ENCODE measurements at regions not wholly inside any gene's neighbourhood (a gene's known extent, or its start where the extent isn't known, plus 50 kb on each side); places are given as distances from the start of the nearest gene placed in this dataset.

DNA sequence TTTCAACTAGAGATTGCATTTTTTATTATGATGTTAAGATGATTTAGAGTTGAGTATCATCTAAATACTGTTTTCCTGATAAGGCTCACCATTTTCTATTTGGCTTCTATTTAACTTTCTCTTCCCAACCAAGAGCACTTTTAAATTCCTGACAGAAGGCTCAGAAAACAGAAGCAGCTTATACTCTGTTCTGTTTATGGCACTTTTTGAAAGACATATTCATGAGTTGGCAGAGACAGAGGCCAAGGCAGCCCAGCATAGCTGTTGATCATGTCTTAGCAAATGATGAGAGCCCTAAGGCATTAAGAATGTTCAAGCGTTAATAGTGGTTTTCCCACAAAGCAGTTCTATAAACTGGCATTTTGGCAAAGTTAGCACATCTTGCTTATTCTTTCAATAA is 330.3 kb downstream of the TRAM1L1 start:
- WGBS, 2 donors = 87 to 93% methylated on average over 1 of the region's 1 CpG
- no peak for ATAC-seq (ENCODE audit: insufficient read depth, low FRiP score)
- Histone ChIP-seq H3K4me1 (ENCODE audit: control insufficient read depth in 5 of 5, insufficient read depth in 5 of 5, low read length in 5 of 5) (no peaks in the 10 kb centered on the region), H3K27me3 (ENCODE audit: control insufficient read depth in 3 of 3, insufficient read depth in 3 of 3, low read length in 2 of 3) (no peaks in the 10 kb centered on the region), H3K4me3 (no peak overlapping the region), H3K9me3 (ENCODE audit: control insufficient read depth in 4 of 4, insufficient read depth in 3 of 4, low read length in 3 of 4) (no peaks in the 10 kb centered on the region), H3K9ac (ENCODE audit: insufficient read depth in 1 of 2, low read length in 2 of 2) (no peak overlapping the region), H3K27ac (ENCODE audit: low read depth in 1 of 2, low read length in 1 of 2) (no peak overlapping the region), H3K36me3 (ENCODE audit: control insufficient read depth in 4 of 4, insufficient read depth in 4 of 4, low read length in 4 of 4) (no peaks in the 10 kb centered on the region)
- TF ChIP-seq, protein P1, sequence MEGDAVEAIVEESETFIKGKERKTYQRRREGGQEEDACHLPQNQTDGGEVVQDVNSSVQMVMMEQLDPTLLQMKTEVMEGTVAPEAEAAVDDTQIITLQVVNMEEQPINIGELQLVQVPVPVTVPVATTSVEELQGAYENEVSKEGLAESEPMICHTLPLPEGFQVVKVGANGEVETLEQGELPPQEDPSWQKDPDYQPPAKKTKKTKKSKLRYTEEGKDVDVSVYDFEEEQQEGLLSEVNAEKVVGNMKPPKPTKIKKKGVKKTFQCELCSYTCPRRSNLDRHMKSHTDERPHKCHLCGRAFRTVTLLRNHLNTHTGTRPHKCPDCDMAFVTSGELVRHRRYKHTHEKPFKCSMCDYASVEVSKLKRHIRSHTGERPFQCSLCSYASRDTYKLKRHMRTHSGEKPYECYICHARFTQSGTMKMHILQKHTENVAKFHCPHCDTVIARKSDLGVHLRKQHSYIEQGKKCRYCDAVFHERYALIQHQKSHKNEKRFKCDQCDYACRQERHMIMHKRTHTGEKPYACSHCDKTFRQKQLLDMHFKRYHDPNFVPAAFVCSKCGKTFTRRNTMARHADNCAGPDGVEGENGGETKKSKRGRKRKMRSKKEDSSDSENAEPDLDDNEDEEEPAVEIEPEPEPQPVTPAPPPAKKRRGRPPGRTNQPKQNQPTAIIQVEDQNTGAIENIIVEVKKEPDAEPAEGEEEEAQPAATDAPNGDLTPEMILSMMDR (IDR thresholded peaks at IDR 0.05; ENCODE audit: control extremely low read depth, extremely low read depth) = no peak
- DNase-seq = no peak

DNA sequence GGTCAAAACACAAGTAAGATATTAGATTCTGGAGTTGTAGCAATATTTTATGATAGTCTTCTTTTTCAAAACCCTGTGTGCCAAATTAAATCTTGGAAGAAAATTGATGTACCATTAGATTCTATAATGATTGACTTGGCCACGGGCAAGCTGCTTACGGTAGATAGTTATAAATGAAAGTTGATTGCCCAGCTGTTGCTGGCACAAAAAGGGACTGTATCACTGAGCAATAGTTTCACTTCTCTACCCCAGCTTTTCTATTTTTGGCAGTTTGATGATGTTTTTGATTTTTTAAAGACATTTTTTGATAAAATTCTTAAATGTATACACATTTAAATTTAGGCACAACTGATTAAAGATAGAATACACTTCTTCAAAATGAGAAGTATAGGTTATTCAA is 333.3 kb downstream of the TRAM1L1 start:
- Histone ChIP-seq H3K4me3 (no peak overlapping the region), H3K4me1 (ENCODE audit: control insufficient read depth in 5 of 5, insufficient read depth in 5 of 5, low read length in 5 of 5) (no peaks in the 10 kb centered on the region), H3K9ac (ENCODE audit: insufficient read depth in 1 of 2, low read length in 2 of 2) (no peak overlapping the region), H3K36me3 (ENCODE audit: control insufficient read depth in 4 of 4, insufficient read depth in 4 of 4, low read length in 4 of 4) (no peaks in the 10 kb centered on the region), H3K27ac (ENCODE audit: low read depth in 1 of 2, low read length in 1 of 2) (no peak overlapping the region), H3K27me3 (ENCODE audit: control insufficient read depth in 3 of 3, insufficient read depth in 3 of 3, low read length in 2 of 3) (no peaks in the 10 kb centered on the region), H3K9me3 (ENCODE audit: control insufficient read depth in 4 of 4, insufficient read depth in 3 of 4, low read length in 3 of 4) (no peaks in the 10 kb centered on the region)
- ATAC-seq (ENCODE audit: insufficient read depth, low FRiP score) = no peak
- TF ChIP-seq, protein P1 (IDR thresholded peaks at IDR 0.05; ENCODE audit: control extremely low read depth, extremely low read depth) = no peak
- no peak for DNase-seq
- 81 to 87% methylated on average over 2 of the region's 2 CpGs for WGBS, 2 donors

DNA sequence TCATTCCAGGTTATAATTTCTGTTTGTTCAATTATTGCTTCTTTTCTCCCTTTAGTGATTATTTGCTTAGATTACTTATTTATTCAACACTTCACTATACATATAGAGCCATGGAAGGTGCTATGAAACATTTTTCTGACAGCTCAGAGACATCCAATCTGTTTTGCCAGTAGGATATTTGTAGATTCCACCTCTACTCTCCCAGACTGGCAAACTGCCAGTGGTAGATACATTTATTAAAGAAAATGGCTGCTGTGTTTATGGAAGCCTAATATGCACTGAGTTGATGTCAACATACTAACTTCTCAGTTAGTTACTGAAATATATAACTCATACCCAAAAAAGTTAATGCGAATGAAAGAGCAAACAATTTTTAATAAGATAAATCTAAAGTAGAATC is 348.6 kb downstream of the TRAM1L1 start:
- ATAC-seq (ENCODE audit: insufficient read depth, low FRiP score) = no peak
- WGBS, 2 donors = 79 to 91% methylated on average over 1 of the region's 1 CpG

DNA sequence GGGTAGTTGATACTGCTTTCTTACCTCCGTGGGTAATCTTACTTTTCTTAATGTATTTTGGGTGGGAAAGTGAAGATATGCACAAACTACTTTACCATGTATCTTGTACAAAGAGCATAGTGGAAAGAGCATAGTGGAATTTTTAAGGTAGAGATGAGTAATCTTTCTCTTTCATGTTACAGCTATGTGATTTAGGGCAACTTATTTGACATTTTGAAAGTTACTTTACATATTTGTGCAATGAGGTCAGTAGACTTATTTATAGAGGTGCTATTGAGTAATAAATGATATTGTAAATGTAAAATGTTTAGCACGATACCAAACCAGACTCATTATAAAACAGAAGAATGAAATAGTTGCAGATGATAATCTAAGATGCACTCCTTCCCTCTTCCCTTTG is 351.2 kb downstream of the TRAM1L1 start:
- Histone ChIP-seq H3K27ac (ENCODE audit: low read depth in 1 of 2, low read length in 1 of 2) (no peak overlapping the region), H3K9me3 (ENCODE audit: control insufficient read depth in 4 of 4, insufficient read depth in 3 of 4, low read length in 3 of 4) (no peaks in the 10 kb centered on the region), H3K4me1 (ENCODE audit: control insufficient read depth in 5 of 5, insufficient read depth in 5 of 5, low read length in 5 of 5) (no peaks in the 10 kb centered on the region), H3K27me3 (ENCODE audit: control insufficient read depth in 3 of 3, insufficient read depth in 3 of 3, low read length in 2 of 3) (no peaks in the 10 kb centered on the region), H3K36me3 (ENCODE audit: control insufficient read depth in 4 of 4, insufficient read depth in 4 of 4, low read length in 4 of 4) (no peaks in the 10 kb centered on the region), H3K9ac (ENCODE audit: insufficient read depth in 1 of 2, low read length in 2 of 2) (no peak overlapping the region), H3K4me3 (no peak overlapping the region)
- DNase-seq (no peak), ATAC-seq (ENCODE audit: insufficient read depth, low FRiP score) (no peak)
- WGBS, 2 donors = 73 to 80% methylated on average over 2 of the region's 2 CpGs
- TF ChIP-seq, protein P1 (IDR thresholded peaks at IDR 0.05; ENCODE audit: control extremely low read depth, extremely low read depth) = no peak

More for the DNA sequence above, 348.6 kb downstream of the TRAM1L1 start:
- Histone ChIP-seq H3K27ac (ENCODE audit: low read depth in 1 of 2, low read length in 1 of 2) (no peak overlapping the region), H3K27me3 (ENCODE audit: control insufficient read depth in 3 of 3, insufficient read depth in 3 of 3, low read length in 2 of 3) (no peaks in the 10 kb centered on the region), H3K4me3 (no peak overlapping the region), H3K9me3 (ENCODE audit: control insufficient read depth in 4 of 4, insufficient read depth in 3 of 4, low read length in 3 of 4) (no peaks in the 10 kb centered on the region), H3K4me1 (ENCODE audit: control insufficient read depth in 5 of 5, insufficient read depth in 5 of 5, low read length in 5 of 5) (no peaks in the 10 kb centered on the region), H3K36me3 (ENCODE audit: control insufficient read depth in 4 of 4, insufficient read depth in 4 of 4, low read length in 4 of 4) (no peaks in the 10 kb centered on the region), H3K9ac (ENCODE audit: insufficient read depth in 1 of 2, low read length in 2 of 2) (no peak overlapping the region)
- TF ChIP-seq, protein P1 (IDR thresholded peaks at IDR 0.05; ENCODE audit: control extremely low read depth, extremely low read depth) = no peak
- peak in 1 of 3 donors; percentile 1 for DNase-seq

Data from lung (tissue), 11 donors.